ENCODE measurements at regions not wholly inside any gene's neighbourhood (a gene's known extent, or its start where the extent isn't known, plus 50 kb on each side); places are given as distances from the start of the nearest gene placed in this dataset.

DNA sequence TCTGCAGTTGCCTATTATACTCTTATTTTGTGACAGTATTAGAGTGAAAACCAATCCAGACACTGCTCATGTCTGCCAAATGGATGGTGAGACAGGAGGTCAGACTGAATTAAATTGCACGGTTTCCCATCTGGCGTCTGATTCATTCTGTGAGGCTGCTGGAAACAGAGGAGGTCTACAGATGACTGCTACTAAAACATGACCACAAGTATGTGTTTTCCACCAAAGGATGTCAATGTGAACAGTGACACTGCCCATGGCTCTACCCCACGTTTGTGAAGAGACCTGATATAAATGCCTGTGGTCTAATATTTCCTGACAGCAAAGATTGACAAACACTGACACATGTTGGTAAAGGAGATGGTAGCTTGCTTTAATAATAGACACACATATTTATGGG lies 104.3 kb upstream of the ST6GAL2 start (continued):
- TF ChIP-seq, protein P1, sequence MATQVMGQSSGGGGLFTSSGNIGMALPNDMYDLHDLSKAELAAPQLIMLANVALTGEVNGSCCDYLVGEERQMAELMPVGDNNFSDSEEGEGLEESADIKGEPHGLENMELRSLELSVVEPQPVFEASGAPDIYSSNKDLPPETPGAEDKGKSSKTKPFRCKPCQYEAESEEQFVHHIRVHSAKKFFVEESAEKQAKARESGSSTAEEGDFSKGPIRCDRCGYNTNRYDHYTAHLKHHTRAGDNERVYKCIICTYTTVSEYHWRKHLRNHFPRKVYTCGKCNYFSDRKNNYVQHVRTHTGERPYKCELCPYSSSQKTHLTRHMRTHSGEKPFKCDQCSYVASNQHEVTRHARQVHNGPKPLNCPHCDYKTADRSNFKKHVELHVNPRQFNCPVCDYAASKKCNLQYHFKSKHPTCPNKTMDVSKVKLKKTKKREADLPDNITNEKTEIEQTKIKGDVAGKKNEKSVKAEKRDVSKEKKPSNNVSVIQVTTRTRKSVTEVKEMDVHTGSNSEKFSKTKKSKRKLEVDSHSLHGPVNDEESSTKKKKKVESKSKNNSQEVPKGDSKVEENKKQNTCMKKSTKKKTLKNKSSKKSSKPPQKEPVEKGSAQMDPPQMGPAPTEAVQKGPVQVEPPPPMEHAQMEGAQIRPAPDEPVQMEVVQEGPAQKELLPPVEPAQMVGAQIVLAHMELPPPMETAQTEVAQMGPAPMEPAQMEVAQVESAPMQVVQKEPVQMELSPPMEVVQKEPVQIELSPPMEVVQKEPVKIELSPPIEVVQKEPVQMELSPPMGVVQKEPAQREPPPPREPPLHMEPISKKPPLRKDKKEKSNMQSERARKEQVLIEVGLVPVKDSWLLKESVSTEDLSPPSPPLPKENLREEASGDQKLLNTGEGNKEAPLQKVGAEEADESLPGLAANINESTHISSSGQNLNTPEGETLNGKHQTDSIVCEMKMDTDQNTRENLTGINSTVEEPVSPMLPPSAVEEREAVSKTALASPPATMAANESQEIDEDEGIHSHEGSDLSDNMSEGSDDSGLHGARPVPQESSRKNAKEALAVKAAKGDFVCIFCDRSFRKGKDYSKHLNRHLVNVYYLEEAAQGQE (IDR thresholded peaks at IDR 0.05; ENCODE audit: low read depth, low read length): 0 out of 2 replicates have a peak, but pooled peaks have one; percentile 27
- TF ChIP-seq RCOR1 (IDR thresholded peaks at IDR 0.05; ENCODE audit: low read length) (no peak), SIN3A (IDR thresholded peaks at IDR 0.05; ENCODE audit: borderline replicate concordance, low read depth, low read length) (peak; percentile 86), RAD21 (IDR thresholded peaks at IDR 0.05; ENCODE audit: low read length) (no peak), RXRA (IDR thresholded peaks at IDR 0.05; ENCODE audit: borderline replicate concordance, low read depth) (peak; percentile 82; the same call in 1 of the 2 replicates), MEF2A (IDR thresholded peaks at IDR 0.05; ENCODE audit: borderline replicate concordance, low read depth) (0 out of 2 replicates have a peak, but pooled peaks have one; percentile 31), NFIC (IDR thresholded peaks at IDR 0.05; ENCODE audit: borderline replicate concordance) (peak; percentile 73), JUND (IDR thresholded peaks at IDR 0.05) (peak; percentile 77), GABPA (IDR thresholded peaks at IDR 0.05; ENCODE audit: low read depth) (no peak)
- TF ChIP-seq, protein P2, sequence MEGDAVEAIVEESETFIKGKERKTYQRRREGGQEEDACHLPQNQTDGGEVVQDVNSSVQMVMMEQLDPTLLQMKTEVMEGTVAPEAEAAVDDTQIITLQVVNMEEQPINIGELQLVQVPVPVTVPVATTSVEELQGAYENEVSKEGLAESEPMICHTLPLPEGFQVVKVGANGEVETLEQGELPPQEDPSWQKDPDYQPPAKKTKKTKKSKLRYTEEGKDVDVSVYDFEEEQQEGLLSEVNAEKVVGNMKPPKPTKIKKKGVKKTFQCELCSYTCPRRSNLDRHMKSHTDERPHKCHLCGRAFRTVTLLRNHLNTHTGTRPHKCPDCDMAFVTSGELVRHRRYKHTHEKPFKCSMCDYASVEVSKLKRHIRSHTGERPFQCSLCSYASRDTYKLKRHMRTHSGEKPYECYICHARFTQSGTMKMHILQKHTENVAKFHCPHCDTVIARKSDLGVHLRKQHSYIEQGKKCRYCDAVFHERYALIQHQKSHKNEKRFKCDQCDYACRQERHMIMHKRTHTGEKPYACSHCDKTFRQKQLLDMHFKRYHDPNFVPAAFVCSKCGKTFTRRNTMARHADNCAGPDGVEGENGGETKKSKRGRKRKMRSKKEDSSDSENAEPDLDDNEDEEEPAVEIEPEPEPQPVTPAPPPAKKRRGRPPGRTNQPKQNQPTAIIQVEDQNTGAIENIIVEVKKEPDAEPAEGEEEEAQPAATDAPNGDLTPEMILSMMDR (IDR thresholded peaks at IDR 0.05): no peak
- TF ChIP-seq, protein P3, sequence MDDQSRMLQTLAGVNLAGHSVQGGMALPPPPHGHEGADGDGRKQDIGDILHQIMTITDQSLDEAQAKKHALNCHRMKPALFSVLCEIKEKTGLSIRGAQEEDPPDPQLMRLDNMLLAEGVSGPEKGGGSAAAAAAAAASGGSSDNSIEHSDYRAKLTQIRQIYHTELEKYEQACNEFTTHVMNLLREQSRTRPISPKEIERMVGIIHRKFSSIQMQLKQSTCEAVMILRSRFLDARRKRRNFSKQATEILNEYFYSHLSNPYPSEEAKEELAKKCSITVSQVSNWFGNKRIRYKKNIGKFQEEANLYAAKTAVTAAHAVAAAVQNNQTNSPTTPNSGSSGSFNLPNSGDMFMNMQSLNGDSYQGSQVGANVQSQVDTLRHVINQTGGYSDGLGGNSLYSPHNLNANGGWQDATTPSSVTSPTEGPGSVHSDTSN (IDR thresholded peaks at IDR 0.05): peak; percentile 96
- TF ChIP-seq, protein P4, sequence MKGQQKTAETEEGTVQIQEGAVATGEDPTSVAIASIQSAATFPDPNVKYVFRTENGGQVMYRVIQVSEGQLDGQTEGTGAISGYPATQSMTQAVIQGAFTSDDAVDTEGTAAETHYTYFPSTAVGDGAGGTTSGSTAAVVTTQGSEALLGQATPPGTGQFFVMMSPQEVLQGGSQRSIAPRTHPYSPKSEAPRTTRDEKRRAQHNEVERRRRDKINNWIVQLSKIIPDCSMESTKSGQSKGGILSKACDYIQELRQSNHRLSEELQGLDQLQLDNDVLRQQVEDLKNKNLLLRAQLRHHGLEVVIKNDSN (IDR thresholded peaks at IDR 0.05; ENCODE audit: borderline replicate concordance, low read depth): no peak
- TF ChIP-seq, protein P5, sequence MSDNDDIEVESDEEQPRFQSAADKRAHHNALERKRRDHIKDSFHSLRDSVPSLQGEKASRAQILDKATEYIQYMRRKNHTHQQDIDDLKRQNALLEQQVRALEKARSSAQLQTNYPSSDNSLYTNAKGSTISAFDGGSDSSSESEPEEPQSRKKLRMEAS (IDR thresholded peaks at IDR 0.05; ENCODE audit: low read depth): no peak
- TF ChIP-seq, protein P6, sequence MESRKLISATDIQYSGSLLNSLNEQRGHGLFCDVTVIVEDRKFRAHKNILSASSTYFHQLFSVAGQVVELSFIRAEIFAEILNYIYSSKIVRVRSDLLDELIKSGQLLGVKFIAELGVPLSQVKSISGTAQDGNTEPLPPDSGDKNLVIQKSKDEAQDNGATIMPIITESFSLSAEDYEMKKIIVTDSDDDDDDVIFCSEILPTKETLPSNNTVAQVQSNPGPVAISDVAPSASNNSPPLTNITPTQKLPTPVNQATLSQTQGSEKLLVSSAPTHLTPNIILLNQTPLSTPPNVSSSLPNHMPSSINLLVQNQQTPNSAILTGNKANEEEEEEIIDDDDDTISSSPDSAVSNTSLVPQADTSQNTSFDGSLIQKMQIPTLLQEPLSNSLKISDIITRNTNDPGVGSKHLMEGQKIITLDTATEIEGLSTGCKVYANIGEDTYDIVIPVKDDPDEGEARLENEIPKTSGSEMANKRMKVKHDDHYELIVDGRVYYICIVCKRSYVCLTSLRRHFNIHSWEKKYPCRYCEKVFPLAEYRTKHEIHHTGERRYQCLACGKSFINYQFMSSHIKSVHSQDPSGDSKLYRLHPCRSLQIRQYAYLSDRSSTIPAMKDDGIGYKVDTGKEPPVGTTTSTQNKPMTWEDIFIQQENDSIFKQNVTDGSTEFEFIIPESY (IDR thresholded peaks at IDR 0.05; ENCODE audit: borderline replicate concordance, low read depth): peak; percentile 66; the same call in 1 of the 2 replicates

All from SK-N-SH (cell line).